Amniotic epithelial cell (primary cell): ENCODE measurements at regions not wholly inside any gene's neighbourhood (a gene's known extent, or its start where the extent isn't known, plus 50 kb on each side); places are given as distances from the start of the nearest gene placed in this dataset.

Source experiments
- DNase-seq: peaks from one replicate; pipeline ENCODE4 v3.0.0-alpha.2; 2010; ENCODE audit warnings: low read depth

DNA sequence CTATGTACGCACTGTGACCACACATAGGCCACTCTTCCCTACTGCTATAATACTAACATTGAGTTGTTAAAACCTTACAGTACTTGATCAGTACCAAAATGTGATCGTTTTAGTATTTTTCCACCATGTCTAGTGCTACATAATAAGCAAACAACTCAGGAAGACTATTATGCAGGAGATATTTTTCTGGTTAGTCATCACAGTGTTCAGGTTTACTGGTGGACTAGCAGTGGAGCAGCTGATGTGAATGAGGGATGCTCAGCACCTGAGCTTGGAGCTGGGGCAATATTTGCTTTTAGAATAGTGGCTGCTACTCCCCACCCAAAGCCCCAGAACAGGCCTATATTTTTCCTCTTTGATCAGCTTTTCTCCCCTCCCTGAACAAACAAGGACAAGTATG is 513.1 kb downstream of the KCNH5 start:
- DNase-seq: peak; percentile 26

DNA sequence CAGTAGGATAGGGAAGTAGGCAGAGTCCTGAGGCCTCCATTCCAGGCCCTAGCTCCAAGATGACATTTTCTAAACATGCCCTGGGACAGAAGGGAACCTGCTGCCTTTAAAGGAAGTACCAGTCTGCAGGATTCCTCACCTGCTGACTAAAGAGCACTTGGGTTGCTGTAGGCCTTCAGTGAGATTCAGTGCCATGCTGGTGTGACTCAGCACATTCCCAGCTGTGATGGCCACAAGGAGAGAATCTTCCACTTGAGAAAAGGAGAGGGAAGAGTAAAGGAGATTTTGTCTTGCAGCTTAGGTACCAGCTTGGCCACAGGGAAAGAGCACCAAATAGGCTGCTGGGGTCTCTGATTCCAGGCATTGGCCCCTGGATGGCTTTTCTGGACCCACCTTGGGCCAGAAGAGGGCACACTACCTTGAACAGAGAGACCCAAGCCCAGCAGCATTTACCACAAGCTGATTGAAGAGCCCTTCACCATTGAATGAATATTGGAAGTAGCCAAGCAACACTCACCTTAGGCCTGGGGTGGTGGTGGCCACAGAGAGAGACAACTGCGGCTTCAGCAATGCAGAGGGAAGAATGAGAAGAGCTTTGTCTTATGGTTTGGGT is 498.3 kb downstream of the KCNH5 start:
- DNase-seq: peak; percentile 13

DNA sequence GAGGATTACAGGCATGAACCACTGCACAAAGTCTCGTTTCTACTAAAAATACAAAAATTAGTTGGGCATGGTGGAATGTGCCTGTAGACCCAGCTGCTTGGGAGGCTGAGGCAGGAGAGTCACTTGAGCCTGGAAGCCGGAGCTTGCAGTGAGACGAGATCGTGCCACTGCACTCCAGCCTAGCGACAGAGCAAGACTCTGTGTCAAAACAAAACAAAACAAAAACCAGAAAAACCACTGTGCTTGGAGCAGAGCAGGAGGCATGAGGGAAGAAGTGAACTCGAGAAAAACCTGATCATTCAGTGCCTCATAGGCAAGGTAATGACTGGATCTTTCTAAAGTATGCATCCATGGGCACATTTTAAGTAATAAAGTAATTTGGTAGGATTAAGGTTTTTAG is 487.8 kb downstream of the KCNH5 start:
- no peak for DNase-seq

DNA sequence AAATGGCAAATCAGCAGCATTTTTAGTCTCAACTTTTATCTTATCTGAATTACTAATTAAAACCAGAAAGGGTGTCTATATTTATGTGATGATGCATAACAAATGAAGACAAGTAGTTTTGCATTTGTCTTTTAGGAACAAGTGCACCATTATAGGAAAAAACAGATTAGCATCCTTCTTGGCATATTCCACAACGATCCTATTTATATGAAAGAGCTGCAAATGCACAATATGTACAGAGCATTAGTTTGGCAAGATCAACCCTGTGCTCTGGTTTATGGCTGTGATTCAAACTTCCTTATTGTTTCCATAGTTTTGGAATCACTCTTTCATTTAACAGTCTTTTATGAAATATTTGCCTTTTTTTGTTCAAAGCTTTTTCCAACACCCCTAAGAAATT is 486.8 kb downstream of the KCNH5 start:
- no peak for DNase-seq

DNA sequence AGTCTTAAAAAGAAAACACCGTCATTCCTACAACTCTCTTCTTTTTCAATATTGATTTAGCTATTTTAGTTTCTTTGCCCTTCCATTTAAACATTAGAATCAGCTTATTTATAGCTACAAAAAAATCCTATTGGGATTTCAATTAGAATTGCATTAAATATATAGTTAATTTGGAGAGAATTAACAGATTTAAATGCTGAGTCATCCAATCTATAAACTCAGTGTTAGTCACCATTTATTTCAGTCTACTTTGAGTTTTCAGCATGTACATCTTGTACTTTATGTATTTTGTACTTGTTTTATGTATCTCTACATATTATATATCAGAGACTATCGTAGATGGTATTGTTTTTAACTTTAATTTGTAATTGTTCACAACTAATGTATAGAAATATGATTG is 460.0 kb downstream of the KCNH5 start:
- no peak for DNase-seq

DNA sequence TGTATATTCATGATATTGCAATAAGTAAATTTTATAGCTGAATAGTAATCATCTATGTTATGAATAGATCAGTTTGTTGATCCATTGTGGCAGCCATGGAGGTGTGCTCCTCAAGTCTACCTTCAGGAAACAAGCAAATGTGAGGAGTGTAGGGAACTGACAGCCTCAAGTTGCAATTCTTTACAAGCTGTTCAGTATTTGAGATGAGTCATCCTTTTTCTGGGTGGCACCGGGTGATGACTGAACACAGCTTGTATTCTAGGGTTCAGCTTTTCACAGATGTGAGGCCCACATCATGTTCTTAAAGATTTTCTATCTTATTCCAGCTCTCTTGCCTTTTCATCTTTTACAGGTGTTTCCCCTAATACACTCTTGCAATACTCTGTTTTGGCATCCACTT is 452.4 kb downstream of the KCNH5 start:
- peak; percentile 51 for DNase-seq

DNA sequence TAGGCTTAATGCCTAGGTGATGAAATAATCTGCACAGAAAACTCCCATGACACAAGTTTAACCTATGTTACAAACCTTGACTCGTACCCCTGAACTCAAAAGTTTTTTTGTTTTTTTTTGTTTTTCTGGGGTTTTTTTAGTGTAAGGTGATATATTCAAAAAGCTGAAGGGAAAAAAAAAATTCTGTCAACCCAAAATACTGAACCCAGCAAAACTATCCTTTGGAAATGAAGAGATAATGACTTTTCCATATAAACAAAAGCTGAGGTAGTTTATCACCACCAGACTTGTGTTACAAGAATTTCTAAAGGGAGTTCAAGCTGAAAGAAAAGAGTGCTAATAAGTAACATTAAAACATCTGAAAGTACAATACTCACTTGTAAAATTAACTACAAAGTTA is 448.1 kb downstream of the KCNH5 start:
- no peak for DNase-seq

DNA sequence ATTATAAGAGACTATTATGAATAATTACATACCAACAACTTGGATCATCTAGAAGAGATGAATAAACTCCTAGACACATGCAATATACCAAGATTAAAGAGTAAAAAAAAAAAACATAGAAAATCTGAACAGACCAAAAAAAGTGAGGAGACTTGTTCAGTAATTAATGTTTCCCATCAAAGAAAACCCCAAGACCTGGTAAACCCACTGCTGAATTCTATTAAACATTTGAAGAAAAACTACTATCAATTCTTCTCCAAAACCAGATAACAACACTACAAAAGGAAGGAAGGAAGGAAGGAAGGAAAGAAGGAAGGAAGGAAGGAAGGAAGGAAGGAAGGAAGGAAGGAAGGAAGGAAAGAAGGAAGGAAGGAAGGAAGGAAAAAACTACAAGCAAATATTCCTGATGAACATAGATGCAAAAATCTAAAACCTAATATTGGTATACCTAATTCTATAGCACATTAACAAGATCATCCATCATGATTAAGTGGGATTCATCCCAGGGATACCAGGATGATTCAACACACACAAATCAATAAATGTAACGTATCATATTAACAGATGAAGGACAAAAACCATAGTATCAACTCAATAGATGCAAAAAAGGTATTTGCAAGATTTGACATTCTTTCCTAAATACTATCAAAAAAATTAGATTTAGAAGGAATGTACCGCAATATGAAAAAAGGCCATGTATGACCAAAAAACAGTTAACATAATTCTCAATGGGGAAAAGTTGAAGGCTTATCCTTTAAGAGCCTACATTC is 445.5 kb downstream of the KCNH5 start:
- no peak for DNase-seq

DNA sequence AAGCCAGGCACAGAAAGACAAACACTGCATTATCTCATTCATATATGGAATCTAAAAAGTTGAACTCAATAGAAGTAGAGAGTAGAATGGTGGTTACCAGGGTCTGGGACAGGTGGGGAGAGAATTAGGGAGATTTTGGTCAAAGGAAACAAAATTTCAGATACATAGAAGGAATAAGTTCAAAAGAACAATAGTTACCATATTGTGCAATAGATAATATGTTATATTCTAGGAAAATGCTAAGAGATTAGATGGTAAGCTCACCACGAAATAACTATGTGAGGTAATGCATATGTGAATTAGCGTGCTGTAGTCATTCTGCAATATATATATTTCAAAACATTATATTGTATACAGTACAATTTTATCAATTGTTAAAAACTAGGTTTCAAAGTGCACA is 442.5 kb downstream of the KCNH5 start:
- no peak for DNase-seq

DNA sequence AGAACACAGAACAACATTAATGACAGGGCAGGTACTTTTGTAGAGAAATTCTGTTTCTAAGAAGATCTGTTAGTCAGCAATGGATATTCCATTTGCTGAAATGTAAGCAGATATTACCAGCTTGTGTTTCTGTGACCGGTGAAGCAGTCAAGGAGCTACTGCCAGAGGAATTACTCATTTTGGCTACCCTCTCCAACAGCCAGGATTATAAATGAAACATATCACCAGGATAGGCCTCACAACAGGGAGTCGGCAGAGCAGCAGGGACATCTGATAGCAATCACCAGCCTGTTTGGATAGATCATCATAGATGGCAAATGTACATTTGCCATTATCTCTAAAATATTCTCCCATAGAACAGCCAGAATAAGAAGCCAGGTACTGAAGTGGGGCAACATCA is 440.7 kb downstream of the KCNH5 start:
- DNase-seq: no peak

DNA sequence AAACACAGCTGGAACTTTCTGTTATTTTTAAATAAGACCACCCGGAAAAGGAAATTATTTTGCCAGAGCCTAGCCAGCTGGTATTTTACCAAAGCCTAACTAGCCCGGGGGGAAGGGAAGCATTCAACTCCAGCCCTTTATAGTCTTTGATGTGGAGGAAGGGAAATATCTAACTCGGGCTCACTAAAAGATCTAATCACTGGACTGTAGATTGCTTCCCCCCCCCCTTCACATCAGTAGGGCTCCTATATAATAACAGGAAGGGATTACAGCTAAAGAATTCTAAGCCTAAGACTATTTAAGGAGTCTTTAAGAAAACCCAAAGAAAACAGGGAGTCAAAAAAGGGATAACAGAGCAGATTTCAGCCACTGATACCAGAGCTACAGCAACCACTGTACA is 431.1 kb downstream of the KCNH5 start:
- DNase-seq: peak; percentile 7

DNA sequence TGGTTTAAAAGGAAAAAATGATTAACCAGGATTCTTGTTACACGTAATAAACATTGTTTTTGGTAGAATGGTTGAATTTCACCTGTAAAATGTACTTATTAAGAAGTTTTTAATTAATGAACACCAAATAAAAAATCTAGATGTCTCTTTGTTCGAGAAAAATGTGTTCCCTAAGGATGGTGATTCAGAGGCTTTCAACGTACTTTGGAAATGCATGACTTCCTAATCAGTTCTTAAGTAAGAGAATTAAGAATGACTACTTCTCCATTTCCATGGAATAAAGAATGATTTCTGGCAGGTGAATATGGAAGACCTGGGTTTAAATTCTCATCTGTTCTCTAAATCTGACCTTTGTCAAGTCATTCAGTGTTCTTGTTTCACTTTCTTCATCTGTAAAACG is 428.6 kb downstream of the KCNH5 start:
- peak; percentile 19 for DNase-seq

DNA sequence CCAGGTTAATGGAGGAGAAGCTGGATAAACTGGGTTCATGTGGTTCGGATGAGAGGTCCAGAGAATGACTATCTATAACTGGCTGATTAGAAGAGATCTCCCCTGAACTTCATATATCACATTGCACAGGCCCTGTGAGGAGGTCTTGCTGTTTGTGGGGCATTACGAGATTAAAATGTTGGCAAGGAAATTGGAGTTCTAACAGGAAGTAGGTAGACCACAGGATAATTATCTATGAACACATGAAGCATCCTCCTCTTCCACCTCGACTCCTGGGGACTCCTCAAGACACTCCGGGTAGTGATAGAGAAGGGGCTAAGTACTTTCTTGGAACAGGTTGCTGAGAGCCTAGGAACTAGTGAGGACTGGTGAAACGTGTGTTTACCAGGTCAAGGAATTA is 418.8 kb downstream of the KCNH5 start:
- no peak for DNase-seq

DNA sequence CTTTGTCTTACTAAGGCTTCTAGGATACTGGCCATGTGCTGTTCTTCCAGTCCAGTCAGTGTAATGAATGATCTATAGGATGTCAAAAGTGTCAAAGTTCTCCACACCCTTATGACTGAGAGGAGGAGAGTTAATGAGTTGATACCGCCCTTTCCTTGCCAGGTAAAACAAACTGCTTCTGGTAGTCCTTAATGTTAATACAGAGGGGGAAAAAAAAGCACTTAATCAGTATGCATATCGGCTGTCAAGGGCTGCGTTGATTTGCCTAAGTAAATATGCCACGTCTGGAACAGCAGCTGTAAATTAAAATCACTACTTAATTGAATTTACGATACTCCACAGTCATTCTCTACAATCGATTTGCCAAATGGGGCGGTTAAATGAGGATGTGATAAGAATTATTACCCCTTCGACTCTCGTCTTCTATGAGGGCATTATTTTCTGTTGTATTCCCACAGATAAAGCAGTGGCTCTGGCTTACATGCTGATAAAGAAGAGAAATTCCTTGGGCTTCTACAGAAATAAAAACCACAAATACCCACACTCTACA is 416.0 kb downstream of the KCNH5 start:
- DNase-seq: no peak

DNA sequence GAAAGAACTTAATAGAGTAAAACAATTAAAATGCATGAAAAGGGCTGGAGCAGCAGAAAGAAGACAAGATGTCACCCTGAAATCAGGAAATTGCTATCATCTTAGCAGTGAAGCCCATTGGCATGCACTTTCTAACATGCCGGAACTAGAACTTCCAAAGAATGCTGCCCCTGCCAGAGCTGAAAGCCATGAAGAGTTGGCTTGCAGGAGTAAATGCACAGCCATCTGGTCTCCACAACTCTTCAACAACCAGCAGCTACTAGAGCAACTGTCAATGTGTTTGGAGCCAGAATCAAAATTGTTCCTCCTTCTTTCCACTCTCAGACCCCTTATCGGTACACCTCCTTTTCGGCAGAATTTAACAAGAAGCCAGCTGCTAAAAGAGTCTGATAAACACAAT is 414.1 kb downstream of the KCNH5 start:
- DNase-seq: no peak

DNA sequence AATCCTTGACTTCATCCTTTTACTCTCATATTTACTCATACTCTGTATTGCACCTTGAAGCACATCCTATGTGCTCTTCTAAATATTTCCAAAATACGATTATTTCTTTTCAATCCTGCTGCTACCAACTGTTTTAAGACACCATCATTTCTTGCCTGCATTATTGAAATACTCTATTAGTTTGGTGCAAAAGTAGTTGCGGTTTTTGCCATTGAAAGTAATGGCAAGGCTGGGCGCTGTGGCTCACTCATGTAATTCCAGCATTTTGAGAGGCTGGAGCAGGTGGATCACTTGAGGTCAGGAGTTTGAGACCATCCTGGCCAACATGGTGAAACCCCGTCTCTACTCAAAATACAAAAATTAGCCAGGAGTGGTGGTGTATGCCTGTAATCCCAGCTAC is 412.5 kb downstream of the KCNH5 start:
- no peak for DNase-seq

DNA sequence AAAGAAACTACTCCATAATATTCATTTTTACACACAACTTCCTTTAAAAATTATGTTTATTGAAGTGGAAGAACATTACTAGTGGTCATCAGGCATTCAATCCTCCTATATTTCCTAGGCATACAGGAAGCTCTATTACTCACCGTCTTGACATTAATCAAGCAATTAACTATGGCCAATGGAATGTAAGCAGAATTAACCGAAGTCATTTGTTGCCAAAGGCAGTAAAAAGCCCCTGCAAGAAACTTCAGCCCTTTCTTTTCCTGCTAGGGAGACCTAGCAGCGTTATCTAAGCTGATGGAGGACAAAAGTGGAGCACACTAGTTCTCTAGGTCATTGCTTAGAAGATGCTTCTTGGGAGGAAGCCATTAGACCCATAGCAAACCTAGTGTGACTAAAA is 399.6 kb downstream of the KCNH5 start:
- peak; percentile 56 for DNase-seq
